GM10266 (cell line): ENCODE measurements at regions not wholly inside any gene's neighbourhood (a gene's known extent, or its start where the extent isn't known, plus 50 kb on each side); places are given as distances from the start of the nearest gene placed in this dataset.

Experiments used
- DNase-seq: peaks from one replicate; pipeline ENCODE4 v3.0.0; 2012; ENCODE audit errors: extremely low spot score
- CTCF ChIP-seq: IDR thresholded peaks from 2 replicates; pipeline ENCODE4 v1.5.1; 2012; ENCODE audit warnings: mild to moderate bottlenecking, low read depth; ENCODE audit not compliant: control insufficient read depth, insufficient read depth; ENCODE audit errors: missing control alignments

GRCh38 chr4:26073886-26074560 lies 160.0 kb downstream of the SMIM20 start:
- DNase-seq, result no peak
- TF ChIP-seq CTCF, result no peak

GRCh38 chr4:26074712-26075430 lies 160.9 kb downstream of the SMIM20 start:
- no peak for TF ChIP-seq CTCF
- DNase-seq, result peak; percentile 83

- TF ChIP-seq CTCF, result no peak
- no peak for DNase-seq
Measured at GRCh38 chr4:26075583-26075982, 161.6 kb downstream of the SMIM20 start.

- no peak for TF ChIP-seq CTCF
- peak; percentile 41 for DNase-seq
Measured at GRCh38 chr4:26076000-26076587, 162.1 kb downstream of the SMIM20 start.

- no peak for DNase-seq
- no peak for TF ChIP-seq CTCF
Measured at GRCh38 chr4:26076896-26077295, 162.9 kb downstream of the SMIM20 start.

GRCh38 chr4:26077756-26078155 lies 163.7 kb downstream of the SMIM20 start:
- TF ChIP-seq CTCF, result no peak
- DNase-seq, result no peak
